Activated T-helper 1 cell treated with anti-CD3 and anti-CD28 coated beads, Interleukin-12 subunit alpha, Interleukin-12 subunit beta, Interleukin-2, Interleukin-4 antibody, amounts not matched to agents 30 ng/mL and 10 ng/mL and 1 ng/mL, durations not matched to agents 14 hours and 24 hours and 36 hours (primary cell): ENCODE measurements at regions not wholly inside any gene's neighbourhood (a gene's known extent, or its start where the extent isn't known, plus 50 kb on each side); places are given as distances from the start of the nearest gene placed in this dataset.

ENCODE experiments used
- DNase-seq: peaks from one replicate; pipeline ENCODE4 v3.0.0; 2021; ENCODE audit warnings: low spot score
- H3K27ac Mint-ChIP-seq: one replicate; pipeline ENCODE4 v1.8.0; 2021; ENCODE audit warnings: mild to moderate bottlenecking, mixed read lengths
- H3K27me3 Mint-ChIP-seq: one replicate; pipeline ENCODE4 v1.8.0; 2022; ENCODE audit warnings: mild to moderate bottlenecking, moderate library complexity, mixed read lengths; ENCODE audit not compliant: insufficient read depth
- H3K36me3 Mint-ChIP-seq: one replicate; pipeline ENCODE4 v1.8.0; 2021; ENCODE audit warnings: low read depth, mixed read lengths
- H3K4me1 Mint-ChIP-seq: one replicate; pipeline ENCODE4 v1.8.0; 2021; ENCODE audit warnings: low read depth, mixed read lengths
- H3K4me3 Mint-ChIP-seq: one replicate; pipeline ENCODE4 v1.8.0; 2021; ENCODE audit warnings: mild to moderate bottlenecking, moderate library complexity, mixed read lengths
- H3K9me3 Mint-ChIP-seq: one replicate; pipeline ENCODE4 v1.8.0; 2021; ENCODE audit warnings: mixed read lengths
- intact Hi-C: fragments of 100-400 bp; cut with micrococcal nuclease; formaldehyde crosslinking; loops from one replicate; pipeline ENCODE4 v1.15.1; 2024

GRCh38 chr21:23982546-23982945, 1624.7 kb downstream of the MRPL39 start:
- no peaks in the 10 kb centered on the region for H3K4me1 Mint-ChIP-seq

GRCh38 chr21:23977971-23978370, 1629.3 kb downstream of the MRPL39 start:
- Mint-ChIP-seq H3K9me3 (no peaks in the 10 kb centered on the region), H3K36me3 (no peaks in the 10 kb centered on the region), H3K27me3 (peaks cover 6% of the 10 kb centered on the region), H3K27ac (no peak overlapping the region), H3K4me3 (no peak overlapping the region), H3K4me1 (no peaks in the 10 kb centered on the region)
- no peak for DNase-seq
- intact Hi-C loops, result no loop called here

More at GRCh38 chr21:23982546-23982945, 1624.7 kb downstream of the MRPL39 start:
- Mint-ChIP-seq H3K36me3 (no peaks in the 10 kb centered on the region), H3K27ac (no peak overlapping the region), H3K27me3 (peaks cover 4% of the 10 kb centered on the region), H3K4me3 (no peak overlapping the region), H3K9me3 (peaks cover 11% of the 10 kb centered on the region)
- intact Hi-C loops, result no loop called here
- DNase-seq, result no peak

- DNase-seq, result peak; percentile 81
- Mint-ChIP-seq H3K9me3 (no peaks in the 10 kb centered on the region), H3K27ac (peak overlapping the region; percentile 80), H3K27me3 (peaks cover 4% of the 10 kb centered on the region), H3K36me3 (no peaks in the 10 kb centered on the region), H3K4me3 (peak overlapping the region; percentile 56), H3K4me1 (peaks cover 27% of the 10 kb centered on the region)
- intact Hi-C loops, result loop anchor here (1.0 to 10.0 kb wide), 3 partner anchors 32 to 1416 kb away; no protein-coding TSS in a partner anchor
Measured at GRCh38 chr21:23968722-23969647, 1638.3 kb downstream of the MRPL39 start.

GRCh38 chr21:23968008-23968407, 1639.3 kb downstream of the MRPL39 start:
- no peak for DNase-seq
- Mint-ChIP-seq H3K27ac (no peak overlapping the region), H3K9me3 (no peaks in the 10 kb centered on the region), H3K4me1 (peaks cover 27% of the 10 kb centered on the region), H3K27me3 (peaks cover 4% of the 10 kb centered on the region), H3K36me3 (no peaks in the 10 kb centered on the region), H3K4me3 (no peak overlapping the region)
- intact Hi-C loops, result loop anchor here (1.0 to 10.0 kb wide), 3 partner anchors 31 to 1417 kb away; no protein-coding TSS in a partner anchor

- Mint-ChIP-seq H3K9me3 (no peaks in the 10 kb centered on the region), H3K36me3 (no peaks in the 10 kb centered on the region), H3K4me1 (peaks cover 9% of the 10 kb centered on the region), H3K27me3 (peaks cover 3% of the 10 kb centered on the region), H3K4me3 (no peak overlapping the region), H3K27ac (no peak overlapping the region)
- intact Hi-C loops, result loop anchor here (10.0 kb wide), 1 partner anchor 1421 kb away; no protein-coding TSS in a partner anchor
- DNase-seq, result no peak
Measured at GRCh38 chr21:23963454-23963853, 1643.8 kb downstream of the MRPL39 start.

- intact Hi-C loops, result loop anchor here (10.0 kb wide), 1 partner anchor 1424 kb away; no protein-coding TSS in a partner anchor
- H3K9me3 Mint-ChIP-seq, result no peaks in the 10 kb centered on the region
- DNase-seq, result no peak
- H3K4me1 Mint-ChIP-seq, result peaks cover under 1% of the 10 kb centered on the region
- no peak overlapping the region for H3K27ac Mint-ChIP-seq
- H3K4me3 Mint-ChIP-seq, result no peak overlapping the region
- no peaks in the 10 kb centered on the region for H3K36me3 Mint-ChIP-seq
- H3K27me3 Mint-ChIP-seq, result peaks cover 3% of the 10 kb centered on the region
Measured at GRCh38 chr21:23960769-23961168, 1646.5 kb downstream of the MRPL39 start.

GRCh38 chr21:23955135-23955843, 1652.0 kb downstream of the MRPL39 start:
- intact Hi-C loops, result no loop called here
- Mint-ChIP-seq H3K9me3 (no peaks in the 10 kb centered on the region), H3K36me3 (no peaks in the 10 kb centered on the region), H3K27me3 (peaks cover 3% of the 10 kb centered on the region), H3K4me1 (peaks cover 18% of the 10 kb centered on the region), H3K27ac (no peak overlapping the region), H3K4me3 (no peak overlapping the region)
- no peak for DNase-seq

GRCh38 chr21:23952269-23952668, 1655.0 kb downstream of the MRPL39 start:
- Mint-ChIP-seq H3K9me3 (no peaks in the 10 kb centered on the region), H3K4me3 (no peak overlapping the region), H3K4me1 (peaks cover 32% of the 10 kb centered on the region), H3K27me3 (no peaks in the 10 kb centered on the region), H3K27ac (no peak overlapping the region), H3K36me3 (no peaks in the 10 kb centered on the region)
- no peak for DNase-seq
- intact Hi-C loops, result no loop called here

GRCh38 chr21:23951251-23951650, 1656.0 kb downstream of the MRPL39 start:
- Mint-ChIP-seq H3K4me3 (no peak overlapping the region), H3K27me3 (no peaks in the 10 kb centered on the region)
- intact Hi-C loops, result no loop called here

GRCh38 chr21:23950344-23950743, 1656.9 kb downstream of the MRPL39 start:
- no peaks in the 10 kb centered on the region for H3K36me3 Mint-ChIP-seq
- no peaks in the 10 kb centered on the region for H3K27me3 Mint-ChIP-seq
- no peaks in the 10 kb centered on the region for H3K9me3 Mint-ChIP-seq
- H3K27ac Mint-ChIP-seq, result no peak overlapping the region
- intact Hi-C loops, result no loop called here
- no peak for DNase-seq
- no peak overlapping the region for H3K4me3 Mint-ChIP-seq
- H3K4me1 Mint-ChIP-seq, result peaks cover 27% of the 10 kb centered on the region

More at GRCh38 chr21:23951251-23951650, 1656.0 kb downstream of the MRPL39 start:
- H3K9me3 Mint-ChIP-seq, result no peaks in the 10 kb centered on the region
- H3K36me3 Mint-ChIP-seq, result no peaks in the 10 kb centered on the region
- no peak for DNase-seq
- H3K27ac Mint-ChIP-seq, result no peak overlapping the region
- H3K4me1 Mint-ChIP-seq, result peaks cover 32% of the 10 kb centered on the region

GRCh38 chr21:23949493-23949892, 1657.8 kb downstream of the MRPL39 start:
- intact Hi-C loops, result no loop called here
- no peaks in the 10 kb centered on the region for H3K9me3 Mint-ChIP-seq
- no peak for DNase-seq
- H3K4me1 Mint-ChIP-seq, result peaks cover 24% of the 10 kb centered on the region
- H3K27ac Mint-ChIP-seq, result no peak overlapping the region
- no peaks in the 10 kb centered on the region for H3K36me3 Mint-ChIP-seq
- H3K27me3 Mint-ChIP-seq, result peaks cover 2% of the 10 kb centered on the region
- peak overlapping the region; percentile 1 for H3K4me3 Mint-ChIP-seq

GRCh38 chr21:23939369-23940065, 1667.8 kb downstream of the MRPL39 start:
- no peak for DNase-seq
- H3K4me1 Mint-ChIP-seq, result no peaks in the 10 kb centered on the region
- peaks cover 11% of the 10 kb centered on the region for H3K27me3 Mint-ChIP-seq
- no peaks in the 10 kb centered on the region for H3K36me3 Mint-ChIP-seq
- H3K9me3 Mint-ChIP-seq, result no peaks in the 10 kb centered on the region
- H3K4me3 Mint-ChIP-seq, result no peak overlapping the region
- intact Hi-C loops, result no loop called here
- H3K27ac Mint-ChIP-seq, result no peak overlapping the region
